Left renal cortex interstitium (tissue), 4 donors: ENCODE measurements at regions not wholly inside any gene's neighbourhood (a gene's known extent, or its start where the extent isn't known, plus 50 kb on each side); places are given as distances from the start of the nearest gene placed in this dataset.
"Not testable (repeated sequence)": the region's sequence is repeated elsewhere in the genome, so short reads cannot be mapped to it uniquely, and the experiment has no call there.

Experiments used
- DNase-seq, 4 donors: peaks; one replicate each; pipeline ENCODE4 v3.0.0-alpha.2; 2013; ENCODE audit warnings: low read depth in 4 of 4, low spot score in 2 of 4, missing footprints in 1 of 4

- DNase-seq: no peak
These were observed 95.0 kb upstream of the LHX1 start for GRCh38 chr17:36842231-36842819.

GRCh38 chr17:36842963-36843558 is 94.2 kb upstream of the LHX1 start:
- DNase-seq: no peak

GRCh38 chr17:36844013-36844412 is 93.3 kb upstream of the LHX1 start:
- DNase-seq: no peak

- no peak for DNase-seq
These were observed 92.7 kb upstream of the LHX1 start for GRCh38 chr17:36844601-36845000.

- no peak for DNase-seq
These were observed 91.4 kb upstream of the LHX1 start for GRCh38 chr17:36845916-36846315.

- DNase-seq: no peak
These were observed 90.6 kb upstream of the LHX1 start for GRCh38 chr17:36846410-36847292.

GRCh38 chr17:36848008-36848902 is 89.0 kb upstream of the LHX1 start:
- DNase-seq: no peak

- not testable (repeated sequence) for DNase-seq
These were observed 88.3 kb upstream of the LHX1 start for GRCh38 chr17:36849020-36849419.

GRCh38 chr17:36849871-36850348 is 87.4 kb upstream of the LHX1 start:
- no peak for DNase-seq

- DNase-seq: no peak
These were observed 86.5 kb upstream of the LHX1 start for GRCh38 chr17:36850790-36851189.

GRCh38 chr17:36851250-36851649 is 86.0 kb upstream of the LHX1 start:
- DNase-seq: no peak

- not testable (repeated sequence) for DNase-seq
These were observed 84.8 kb upstream of the LHX1 start for GRCh38 chr17:36852478-36852877.

GRCh38 chr17:36854982-36855381 is 82.3 kb upstream of the LHX1 start:
- DNase-seq: no peak

- no peak for DNase-seq
These were observed 81.8 kb upstream of the LHX1 start for GRCh38 chr17:36855459-36855858.

- DNase-seq: no peak
These were observed 81.1 kb upstream of the LHX1 start for GRCh38 chr17:36856222-36856621.

- no peak for DNase-seq
These were observed 80.3 kb upstream of the LHX1 start for GRCh38 chr17:36856903-36857381.

- no peak for DNase-seq
These were observed 79.6 kb upstream of the LHX1 start for GRCh38 chr17:36857698-36858097.

GRCh38 chr17:36858119-36859002 is 78.9 kb upstream of the LHX1 start:
- no peak for DNase-seq

- DNase-seq: no peak
These were observed 78.3 kb upstream of the LHX1 start for GRCh38 chr17:36859003-36859300.

- no peak for DNase-seq
These were observed 77.6 kb upstream of the LHX1 start for GRCh38 chr17:36859706-36860105.
